ENCODE measurements at regions not wholly inside any gene's neighbourhood (a gene's known extent, or its start where the extent isn't known, plus 50 kb on each side); places are given as distances from the start of the nearest gene placed in this dataset.
A peak's percentile ranks its signal among the peaks of the same experiment; 100 is the strongest.

GRCh38 chr1:22284236-22284635, 141.3 kb upstream of the WNT4 start:
- H3K9me3 ChIP-seq (ENCODE audit: control insufficient read depth, insufficient read depth, low read length): no peaks in the 10 kb centered on the region
- no peak for TF ChIP-seq EZH2phosphoT487 (IDR thresholded peaks at IDR 0.05; ENCODE audit: borderline replicate concordance, low read length)
- H3K27me3 ChIP-seq (ENCODE audit: control insufficient read depth, low read length): no peaks in the 10 kb centered on the region
- no peaks in the 10 kb centered on the region for H4K20me1 ChIP-seq (ENCODE audit: control insufficient read depth, insufficient read depth, low read depth, low read length)
- H3K36me3 ChIP-seq (ENCODE audit: control insufficient read depth, low read length): no peaks in the 10 kb centered on the region
- no peaks in the 10 kb centered on the region for H3F3A ChIP-seq (ENCODE audit: control insufficient read depth, insufficient read depth)
- H3K9me2 ChIP-seq (replicated peaks; ENCODE audit: control insufficient read depth, low read length): no peaks in the 10 kb centered on the region
- H3K27ac ChIP-seq (ENCODE audit: low read depth, low read length): no peak overlapping the region
- no peaks in the 10 kb centered on the region for H3K79me2 ChIP-seq (ENCODE audit: control insufficient read depth, low read length)
- H3K4me1 ChIP-seq (ENCODE audit: control insufficient read depth, low read length): no peaks in the 10 kb centered on the region
- no peak overlapping the region for H3K4me3 ChIP-seq (ENCODE audit: low read length)
- no peak overlapping the region for H3K4me2 ChIP-seq (ENCODE audit: low read length)

- Histone ChIP-seq H3K27ac (ENCODE audit: low read depth, low read length) (no peak overlapping the region), H3K9me3 (ENCODE audit: control insufficient read depth, insufficient read depth, low read length) (no peaks in the 10 kb centered on the region), H4K20me1 (ENCODE audit: control insufficient read depth, insufficient read depth, low read depth, low read length) (no peaks in the 10 kb centered on the region), H3K4me2 (ENCODE audit: low read length) (no peak overlapping the region), H3K79me2 (ENCODE audit: control insufficient read depth, low read length) (no peaks in the 10 kb centered on the region), H3K36me3 (ENCODE audit: control insufficient read depth, low read length) (no peaks in the 10 kb centered on the region), H3K4me3 (ENCODE audit: low read length) (no peak overlapping the region), H3K27me3 (ENCODE audit: control insufficient read depth, low read length) (no peaks in the 10 kb centered on the region), H3K4me1 (ENCODE audit: control insufficient read depth, low read length) (no peaks in the 10 kb centered on the region), H3F3A (ENCODE audit: control insufficient read depth, insufficient read depth) (no peaks in the 10 kb centered on the region), H3K9me2 (replicated peaks; ENCODE audit: control insufficient read depth, low read length) (no peaks in the 10 kb centered on the region)
- no peak for TF ChIP-seq EZH2phosphoT487 (IDR thresholded peaks at IDR 0.05; ENCODE audit: borderline replicate concordance, low read length)
- TF ChIP-seq, protein P1, sequence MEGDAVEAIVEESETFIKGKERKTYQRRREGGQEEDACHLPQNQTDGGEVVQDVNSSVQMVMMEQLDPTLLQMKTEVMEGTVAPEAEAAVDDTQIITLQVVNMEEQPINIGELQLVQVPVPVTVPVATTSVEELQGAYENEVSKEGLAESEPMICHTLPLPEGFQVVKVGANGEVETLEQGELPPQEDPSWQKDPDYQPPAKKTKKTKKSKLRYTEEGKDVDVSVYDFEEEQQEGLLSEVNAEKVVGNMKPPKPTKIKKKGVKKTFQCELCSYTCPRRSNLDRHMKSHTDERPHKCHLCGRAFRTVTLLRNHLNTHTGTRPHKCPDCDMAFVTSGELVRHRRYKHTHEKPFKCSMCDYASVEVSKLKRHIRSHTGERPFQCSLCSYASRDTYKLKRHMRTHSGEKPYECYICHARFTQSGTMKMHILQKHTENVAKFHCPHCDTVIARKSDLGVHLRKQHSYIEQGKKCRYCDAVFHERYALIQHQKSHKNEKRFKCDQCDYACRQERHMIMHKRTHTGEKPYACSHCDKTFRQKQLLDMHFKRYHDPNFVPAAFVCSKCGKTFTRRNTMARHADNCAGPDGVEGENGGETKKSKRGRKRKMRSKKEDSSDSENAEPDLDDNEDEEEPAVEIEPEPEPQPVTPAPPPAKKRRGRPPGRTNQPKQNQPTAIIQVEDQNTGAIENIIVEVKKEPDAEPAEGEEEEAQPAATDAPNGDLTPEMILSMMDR (IDR thresholded peaks at IDR 0.05; ENCODE audit: low read depth, low read length, poor library complexity, severe bottlenecking): no peak
Measured at GRCh38 chr1:22284906-22285548, 142.1 kb upstream of the WNT4 start.

DNA sequence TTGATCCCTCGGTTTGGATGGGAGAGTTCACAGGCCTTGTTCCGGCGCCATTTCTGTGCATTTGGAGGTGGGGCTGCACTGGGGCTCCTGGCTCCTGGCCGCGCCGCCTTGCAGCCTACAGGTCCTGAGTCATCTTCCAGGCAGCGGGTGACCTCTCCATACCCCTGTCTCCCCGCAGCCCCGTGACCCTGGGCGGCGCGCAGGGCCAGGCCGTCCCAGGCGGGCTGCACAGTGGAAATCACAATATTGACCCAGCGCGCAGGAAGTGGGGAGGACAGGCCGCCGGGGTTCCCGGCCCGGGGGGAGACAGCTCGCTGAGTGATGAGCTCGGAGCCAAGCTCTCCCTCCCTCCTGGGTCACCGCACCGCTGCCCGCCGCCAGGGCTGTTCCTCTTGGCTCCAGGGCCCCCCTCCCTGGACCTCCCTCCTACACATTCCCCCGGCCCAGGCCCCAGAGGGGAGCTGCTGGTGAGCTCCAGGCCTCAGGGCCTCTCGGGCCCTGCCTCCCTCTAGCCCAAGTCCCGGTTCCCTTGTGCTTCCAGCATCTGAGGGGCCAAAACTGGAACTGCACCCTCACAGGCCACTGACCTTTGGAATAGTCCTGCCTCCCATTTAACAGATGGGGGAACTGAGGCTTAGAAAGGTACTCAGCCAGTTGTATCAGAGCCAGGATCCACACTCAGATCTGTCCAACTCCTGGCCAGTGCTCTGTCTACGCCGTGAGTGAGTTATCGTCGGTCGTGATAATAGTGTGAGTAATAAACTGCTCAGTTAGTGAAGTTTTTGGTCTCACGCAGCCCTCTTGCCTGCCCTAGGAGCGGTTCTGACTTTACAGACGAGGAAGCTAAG, 142.9 kb upstream of the WNT4 start:
- Histone ChIP-seq H3K27me3 (ENCODE audit: control insufficient read depth, low read length) (no peaks in the 10 kb centered on the region), H3K79me2 (ENCODE audit: control insufficient read depth, low read length) (no peaks in the 10 kb centered on the region), H4K20me1 (ENCODE audit: control insufficient read depth, insufficient read depth, low read depth, low read length) (no peaks in the 10 kb centered on the region), H3K27ac (ENCODE audit: low read depth, low read length) (no peak overlapping the region), H3F3A (ENCODE audit: control insufficient read depth, insufficient read depth) (no peaks in the 10 kb centered on the region), H3K4me2 (ENCODE audit: low read length) (no peak overlapping the region), H3K4me3 (ENCODE audit: low read length) (no peak overlapping the region), H3K4me1 (ENCODE audit: control insufficient read depth, low read length) (no peaks in the 10 kb centered on the region), H3K9me2 (replicated peaks; ENCODE audit: control insufficient read depth, low read length) (no peaks in the 10 kb centered on the region), H3K36me3 (ENCODE audit: control insufficient read depth, low read length) (no peaks in the 10 kb centered on the region), H3K9me3 (ENCODE audit: control insufficient read depth, insufficient read depth, low read length) (no peaks in the 10 kb centered on the region)
- TF ChIP-seq EZH2phosphoT487 (IDR thresholded peaks at IDR 0.05; ENCODE audit: borderline replicate concordance, low read length): no peak
- TF ChIP-seq, protein P1 (IDR thresholded peaks at IDR 0.05; ENCODE audit: low read depth, low read length, poor library complexity, severe bottlenecking): no peak

- Histone ChIP-seq H3K4me3 (ENCODE audit: low read length) (no peak overlapping the region), H4K20me1 (ENCODE audit: control insufficient read depth, insufficient read depth, low read depth, low read length) (no peaks in the 10 kb centered on the region), H3K9me3 (ENCODE audit: control insufficient read depth, insufficient read depth, low read length) (no peaks in the 10 kb centered on the region), H3K36me3 (ENCODE audit: control insufficient read depth, low read length) (no peaks in the 10 kb centered on the region), H3K27ac (ENCODE audit: low read depth, low read length) (no peak overlapping the region), H3K27me3 (ENCODE audit: control insufficient read depth, low read length) (no peaks in the 10 kb centered on the region), H3K4me2 (ENCODE audit: low read length) (no peak overlapping the region), H3K9me2 (replicated peaks; ENCODE audit: control insufficient read depth, low read length) (no peaks in the 10 kb centered on the region), H3F3A (ENCODE audit: control insufficient read depth, insufficient read depth) (no peaks in the 10 kb centered on the region), H3K79me2 (ENCODE audit: control insufficient read depth, low read length) (no peaks in the 10 kb centered on the region), H3K4me1 (ENCODE audit: control insufficient read depth, low read length) (no peaks in the 10 kb centered on the region)
- no peak for TF ChIP-seq EZH2phosphoT487 (IDR thresholded peaks at IDR 0.05; ENCODE audit: borderline replicate concordance, low read length)
- TF ChIP-seq, protein P1 (IDR thresholded peaks at IDR 0.05; ENCODE audit: low read depth, low read length, poor library complexity, severe bottlenecking): peak; percentile 21
Measured at GRCh38 chr1:22286491-22286890, 143.6 kb upstream of the WNT4 start.
